ENCODE measurements at regions not wholly inside any gene's neighbourhood (a gene's known extent, or its start where the extent isn't known, plus 50 kb on each side); places are given as distances from the start of the nearest gene placed in this dataset.
"Not testable (repeated sequence)": the region's sequence is repeated elsewhere in the genome, so short reads cannot be mapped to it uniquely, and the experiment has no call there.

DNA sequence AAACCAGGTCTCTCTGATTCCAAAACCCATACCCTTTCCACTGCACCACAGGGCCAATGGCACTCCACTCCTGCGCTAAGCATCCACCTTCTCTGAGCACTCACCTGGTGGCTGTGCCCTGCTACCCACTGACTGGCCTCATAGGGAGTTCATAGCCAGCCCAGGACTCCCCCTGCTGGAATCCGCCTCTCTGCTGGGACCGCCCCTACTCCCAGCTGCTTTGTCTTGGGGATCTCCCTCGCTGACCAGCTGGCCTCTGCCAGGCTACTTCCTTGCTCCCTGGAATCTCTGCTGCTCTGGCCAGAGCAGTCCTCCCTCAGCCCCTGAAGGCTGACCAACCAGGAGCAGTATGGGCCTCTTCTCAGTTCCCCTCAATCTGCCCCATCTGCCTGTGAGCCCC, 129.7 kb downstream of the FAXC start:
- DNase-seq: no peak

- no peak for DNase-seq
Observed at GRCh38 chr6:99216959-99217358, 132.5 kb downstream of the FAXC start.

DNA sequence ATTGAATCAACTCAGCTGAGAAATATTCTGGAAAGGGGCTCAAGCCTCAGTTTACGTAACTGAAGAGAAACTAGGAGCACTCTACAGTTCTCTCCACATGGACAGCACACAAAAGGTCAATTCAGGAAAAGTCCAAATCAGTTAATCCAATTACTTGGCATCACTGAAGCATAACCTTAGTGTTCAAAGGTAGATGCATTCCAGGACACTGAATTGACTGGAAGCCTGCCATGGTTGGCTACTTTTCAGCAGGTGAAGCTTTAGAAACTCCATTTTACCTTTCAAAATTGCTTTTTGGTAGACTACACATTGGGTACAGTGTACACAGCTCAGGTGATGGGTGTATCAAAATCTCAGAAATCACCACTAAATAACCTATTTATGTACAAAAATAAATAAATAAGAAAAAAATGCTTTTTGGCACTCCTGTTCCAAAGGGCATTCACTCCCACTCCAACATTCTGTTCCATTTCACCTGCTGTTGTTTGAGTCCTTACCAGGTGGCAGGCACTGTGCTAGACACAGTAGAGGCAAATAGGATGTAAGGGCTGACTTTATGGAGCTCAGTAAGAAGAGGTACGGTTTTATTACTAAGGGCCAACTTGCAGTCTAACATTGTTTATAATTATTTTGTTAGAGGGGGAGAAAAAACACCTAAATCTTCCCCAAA, 153.4 kb downstream of the FAXC start:
- no peak for DNase-seq

GRCh38 chr6:99192561-99192960, 156.9 kb downstream of the FAXC start:
- DNase-seq: no peak

- DNase-seq: no peak
Observed at GRCh38 chr6:99189823-99190721, 159.4 kb downstream of the FAXC start.

DNA sequence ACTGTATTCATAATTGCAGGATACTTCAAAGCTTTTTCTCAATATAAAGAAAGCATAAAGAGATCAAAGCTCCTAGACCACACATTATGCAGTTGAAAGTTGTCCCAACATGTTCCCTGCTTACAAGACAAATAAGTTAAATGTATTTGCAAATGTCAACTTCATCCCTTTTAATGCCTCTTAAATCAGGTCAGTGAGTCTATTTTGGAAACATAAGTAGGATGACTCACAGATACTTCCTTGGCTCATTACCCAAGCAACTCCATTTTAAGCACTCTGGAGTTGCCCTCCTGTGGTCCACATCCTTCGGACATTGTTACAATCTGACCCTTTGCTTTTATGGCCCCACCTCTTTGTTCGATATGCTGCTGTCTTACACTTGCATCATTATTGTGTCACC, 162.0 kb downstream of the FAXC start:
- DNase-seq: no peak

DNA sequence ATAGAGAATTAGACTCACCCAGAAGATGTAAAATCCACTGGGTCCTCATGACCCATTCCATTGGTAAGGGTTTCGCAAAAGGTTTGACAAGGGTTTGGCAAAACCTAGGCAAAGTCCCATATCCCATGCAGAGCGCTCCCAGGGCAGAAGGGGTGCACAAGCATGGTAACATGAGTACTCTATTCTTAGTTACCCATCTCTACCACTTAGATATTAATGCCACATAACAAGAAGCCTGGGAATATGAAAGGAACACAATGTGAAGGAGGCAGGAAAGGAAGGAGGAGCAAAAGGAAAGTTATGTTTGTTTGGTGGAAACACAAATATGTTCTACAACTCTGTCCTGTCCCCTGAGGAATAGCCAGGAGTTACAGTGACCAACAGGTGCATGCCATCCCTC, 163.1 kb downstream of the FAXC start:
- DNase-seq: no peak

DNA sequence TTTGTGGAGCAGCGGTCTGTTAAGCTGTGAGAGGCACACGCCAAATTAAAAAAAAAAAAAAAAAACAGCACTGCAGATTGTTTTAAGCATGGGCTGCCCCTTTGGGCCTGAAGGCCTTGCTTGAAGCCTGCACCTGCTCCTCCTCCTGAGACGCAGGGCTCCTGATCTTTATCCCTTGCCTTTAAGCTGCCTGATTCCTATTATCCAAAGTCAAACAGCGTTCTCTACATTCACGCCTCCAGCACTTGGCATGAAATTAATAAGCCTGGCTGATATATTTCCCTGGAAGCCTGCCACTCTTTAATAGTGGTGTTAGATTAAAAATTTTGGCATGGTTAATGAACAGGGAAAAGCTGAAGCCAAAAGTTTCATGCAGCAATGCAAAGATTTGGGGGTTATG, 163.9 kb downstream of the FAXC start:
- DNase-seq: no peak

- no peak for DNase-seq
Observed at GRCh38 chr6:99184696-99185095, 164.8 kb downstream of the FAXC start.

- DNase-seq: no peak
Observed at GRCh38 chr6:99183066-99183465, 166.4 kb downstream of the FAXC start.

- DNase-seq: no peak
Observed at GRCh38 chr6:99181174-99181573, 168.3 kb downstream of the FAXC start.

DNA sequence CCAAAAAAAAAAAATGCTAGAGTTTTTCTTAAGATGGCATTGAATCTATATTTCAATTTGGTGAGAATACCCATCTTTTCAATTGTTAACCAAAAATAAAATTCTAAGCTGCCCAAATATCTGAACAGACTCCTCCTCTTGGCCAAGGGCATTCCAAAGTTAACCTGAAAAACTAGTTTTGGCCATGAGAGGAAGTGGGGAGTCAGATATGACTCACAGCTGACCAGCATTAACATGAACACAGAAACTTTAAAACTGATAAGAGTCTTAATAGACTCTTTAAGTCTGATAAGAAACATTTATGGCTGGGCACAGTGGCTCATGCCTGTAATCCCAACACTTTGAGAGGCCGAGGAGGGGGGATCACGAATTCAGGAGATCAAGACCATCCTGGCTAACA, 171.3 kb downstream of the FAXC start:
- no peak for DNase-seq

- DNase-seq: no peak
Observed at GRCh38 chr6:99177736-99178135, 171.7 kb downstream of the FAXC start.

DNA sequence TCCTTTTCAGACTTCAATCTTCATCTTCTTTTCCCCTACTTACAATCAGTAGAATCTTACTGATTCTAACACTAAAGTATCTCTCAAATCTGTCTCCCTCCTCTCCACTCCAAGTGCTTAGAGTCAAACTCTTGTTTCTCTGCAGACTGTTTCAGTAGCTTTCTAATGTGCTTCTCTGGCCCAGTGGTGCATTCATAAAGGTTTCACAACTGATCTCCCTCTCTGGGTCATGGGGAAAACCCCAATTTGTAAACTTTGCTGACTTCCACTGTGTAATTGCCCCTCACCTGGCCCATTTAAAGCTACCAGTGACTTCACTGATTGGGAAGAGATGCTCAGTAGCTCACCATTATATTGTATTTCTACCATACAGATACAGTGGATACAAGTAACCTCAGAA, 183.6 kb downstream of the FAXC start:
- DNase-seq: no peak

DNA sequence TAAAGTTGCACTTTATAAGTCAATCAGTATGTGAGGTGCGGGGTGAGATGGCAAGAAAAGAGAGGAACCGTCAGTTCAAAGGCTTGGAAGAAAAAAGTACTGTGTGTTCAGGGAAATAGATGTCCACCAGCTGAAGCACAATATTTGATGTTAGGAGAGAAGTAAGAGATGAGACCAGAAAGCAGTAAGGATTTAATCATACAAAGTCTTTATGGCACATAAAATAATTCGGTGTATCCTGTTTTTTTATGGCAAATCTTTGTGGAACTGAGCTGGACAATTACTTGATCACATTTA, 197.2 kb downstream of the FAXC start:
- no peak for DNase-seq

DNA sequence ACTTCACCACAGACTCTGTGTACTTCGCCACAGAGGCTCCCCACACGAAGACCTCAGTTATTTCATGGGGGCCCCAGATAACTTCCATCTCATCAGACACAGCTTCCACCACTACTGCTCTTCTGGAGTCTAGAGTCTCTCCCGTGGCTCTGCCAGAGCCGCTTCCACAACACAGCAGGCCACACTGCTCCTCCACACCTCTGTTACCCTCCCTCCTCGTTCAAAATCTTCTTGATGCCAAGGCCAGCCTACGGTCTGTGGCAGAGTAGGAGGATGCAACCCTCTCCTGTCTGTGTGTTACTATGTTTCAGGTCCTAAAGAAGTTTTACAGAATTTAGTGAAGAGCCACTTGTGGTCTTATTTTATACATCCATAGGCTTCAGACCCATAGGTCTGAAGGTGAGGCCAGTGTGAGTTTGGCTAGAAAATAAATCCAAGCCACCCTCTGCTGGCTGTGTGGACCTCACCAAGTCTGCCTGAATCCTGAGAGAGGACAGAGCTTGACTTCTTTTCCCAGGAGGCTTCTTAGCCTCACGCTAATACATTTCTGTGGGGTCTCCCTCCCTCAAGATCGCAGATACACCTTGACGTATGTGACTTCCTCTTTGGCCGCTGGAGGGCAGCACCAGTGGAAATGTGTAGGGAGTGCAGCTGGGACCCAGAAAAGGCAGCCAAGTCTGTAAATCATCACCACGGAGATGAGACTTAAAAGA, 197.7 kb downstream of the FAXC start:
- DNase-seq: peak; percentile 54

- DNase-seq: no peak
Observed at GRCh38 chr6:99148761-99149160, 200.7 kb downstream of the FAXC start.

- DNase-seq: no peak
Observed at GRCh38 chr6:99148111-99148510, 200.4 kb upstream of the FBXL4 start.

DNA sequence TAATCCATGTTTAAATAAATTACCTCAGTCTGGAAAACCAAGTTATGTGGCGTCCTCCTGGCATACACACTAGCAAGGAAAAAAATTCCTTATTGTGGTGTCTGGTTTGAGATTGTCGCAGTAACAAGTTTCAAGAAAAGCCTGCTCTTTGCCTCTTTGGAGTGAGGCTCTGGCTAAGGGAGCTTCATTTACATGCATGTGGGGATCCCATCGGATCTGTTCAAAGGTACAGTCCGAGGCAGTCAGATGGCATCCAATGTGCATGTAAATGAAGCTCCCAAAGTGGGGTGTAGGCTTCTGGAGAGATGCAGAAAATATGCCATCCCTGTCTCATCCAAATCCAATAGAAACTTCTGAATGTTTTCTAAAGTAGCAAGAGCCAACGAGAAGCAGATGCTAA, 199.5 kb upstream of the FBXL4 start:
- no peak for DNase-seq

- DNase-seq: no peak
Observed at GRCh38 chr6:99146711-99147110, 199.0 kb upstream of the FBXL4 start.

GRCh38 chr6:99145738-99146137, 198.0 kb upstream of the FBXL4 start:
- DNase-seq: no peak

DNA sequence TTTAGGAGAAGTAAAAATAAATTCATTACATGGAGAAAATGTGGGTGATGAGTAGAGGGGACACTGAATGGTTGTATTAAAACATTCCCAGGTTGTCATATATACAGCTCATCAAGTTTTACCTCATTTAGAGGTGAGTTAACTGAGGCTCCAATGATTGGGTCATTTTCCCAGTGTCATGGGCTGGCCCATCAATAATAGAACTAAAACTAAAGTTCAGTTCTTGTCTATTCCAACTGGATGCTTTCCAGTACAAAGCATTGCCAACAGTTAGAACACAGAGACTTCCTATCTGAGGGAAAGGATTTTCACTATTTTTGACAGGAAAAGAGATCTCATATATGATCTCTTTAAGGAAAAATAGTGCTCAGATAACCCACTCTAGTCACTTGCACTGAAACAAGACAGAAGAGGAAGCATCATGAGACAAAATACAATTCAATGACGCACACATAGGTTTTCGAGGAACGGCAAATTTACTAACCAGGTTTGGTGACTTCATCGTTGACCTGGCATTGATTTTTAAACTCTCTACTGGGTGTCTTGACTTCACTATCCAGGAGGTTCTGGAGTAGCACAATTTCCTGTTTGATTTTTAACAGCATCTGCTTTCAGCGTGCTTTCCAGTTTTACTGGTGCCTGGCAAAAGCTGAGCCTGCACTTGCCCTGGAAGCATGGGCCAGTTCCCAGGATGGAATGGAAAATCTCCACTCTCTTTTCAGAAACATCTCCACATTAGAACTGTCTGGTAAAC, 195.5 kb upstream of the FBXL4 start:
- no peak for DNase-seq

DNA sequence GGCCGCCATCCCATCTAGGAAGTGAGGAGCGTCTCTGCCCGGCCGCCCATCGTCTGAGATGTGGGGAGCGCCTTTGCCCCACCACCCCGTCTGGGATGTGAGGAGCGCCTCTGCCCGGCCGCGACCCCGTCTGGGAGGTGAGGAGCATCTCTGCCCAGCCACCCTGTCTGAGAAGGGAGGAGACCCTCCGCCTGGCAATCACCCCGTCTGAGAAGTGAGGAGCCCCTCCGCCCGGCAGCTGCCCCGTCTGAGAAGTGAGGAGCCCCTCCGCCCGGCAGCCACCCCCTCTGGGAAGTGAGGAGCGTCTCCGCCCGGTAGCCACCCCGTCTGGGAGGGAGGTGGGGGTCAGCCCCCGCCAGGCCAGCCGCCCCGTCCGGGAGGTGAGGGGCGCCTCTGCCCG, 194.2 kb upstream of the FBXL4 start:
- not testable (repeated sequence) for DNase-seq

All from kidney glomerular epithelial cell (primary cell).